Fibroblast of peridontal ligament (primary cell): ENCODE measurements at regions not wholly inside any gene's neighbourhood (a gene's known extent, or its start where the extent isn't known, plus 50 kb on each side); places are given as distances from the start of the nearest gene placed in this dataset.

ENCODE experiments used
- DNase-seq: peaks from one replicate; pipeline ENCODE4 v3.0.0-alpha.2; 2010; ENCODE audit errors: extremely low read depth

GRCh38 chrX:151796576-151796975 lies 62.0 kb downstream of the CNGA2 start:
- DNase-seq: no peak

DNA sequence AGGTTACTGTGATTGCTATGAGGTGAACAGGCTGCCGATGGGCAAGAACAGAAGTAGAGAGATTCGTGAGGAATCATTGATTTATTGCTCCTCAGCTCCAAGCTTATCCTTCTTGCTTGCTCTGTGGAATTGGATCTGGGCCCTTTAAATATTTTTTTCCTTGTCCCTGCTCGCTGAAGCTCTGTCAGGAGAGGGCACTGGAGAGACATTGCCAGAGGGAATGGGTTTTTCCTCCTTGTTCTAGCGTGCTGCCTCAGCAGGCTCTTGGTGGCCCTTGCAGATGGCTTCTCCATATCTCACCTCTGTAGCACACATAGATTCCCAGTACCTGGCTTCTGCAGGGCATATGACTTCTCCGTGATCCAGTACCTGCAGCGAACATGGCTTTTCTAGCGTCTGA lies 67.4 kb downstream of the CNGA2 start:
- DNase-seq: no peak

DNA sequence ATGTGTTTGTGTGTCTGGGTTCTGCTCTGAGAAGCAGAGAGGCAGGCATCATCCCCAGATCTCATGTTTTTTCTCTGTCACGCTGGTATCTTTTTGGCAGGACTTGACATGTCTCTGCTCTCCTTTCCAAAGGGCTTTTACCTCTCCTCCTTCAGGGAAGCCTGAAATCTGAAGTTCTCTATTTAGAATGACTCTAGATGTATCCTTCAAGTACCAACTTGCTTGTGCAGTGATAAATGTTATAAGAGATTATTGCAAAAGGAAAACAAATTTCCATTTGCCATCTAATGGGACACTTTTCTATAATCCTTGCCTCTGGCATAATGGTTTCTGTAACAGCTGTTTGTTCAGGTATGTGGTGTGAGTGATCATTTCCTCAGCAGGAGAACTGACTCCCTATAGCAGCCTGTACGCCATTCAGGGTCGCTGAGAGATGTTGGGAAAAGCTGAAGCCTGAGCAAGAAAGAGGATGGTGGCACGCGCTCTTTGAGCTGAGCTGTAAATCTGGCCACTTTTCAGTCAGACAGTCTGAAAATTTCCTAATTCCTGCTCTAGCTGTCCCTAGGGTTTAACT lies 72.5 kb downstream of the CNGA2 start:
- no peak for DNase-seq

DNA sequence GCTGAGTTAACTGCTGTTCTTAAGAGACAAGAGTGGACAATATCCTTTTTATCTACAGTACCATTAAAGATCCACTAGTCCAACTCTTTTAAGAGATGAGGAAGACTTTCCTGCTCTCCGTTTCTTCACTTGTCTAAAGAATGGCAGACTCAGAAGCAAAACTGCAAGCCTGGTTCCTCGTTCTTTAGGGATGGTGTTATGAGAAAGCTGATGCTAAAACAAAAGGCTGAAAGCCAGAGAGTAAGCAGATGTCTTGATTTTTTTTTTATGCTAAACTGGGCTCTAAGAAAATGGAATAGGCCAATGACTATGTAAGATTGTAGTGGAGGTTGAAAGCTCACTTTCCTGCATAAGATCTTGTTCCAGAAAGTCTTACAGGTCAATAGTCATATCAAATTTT lies 78.1 kb downstream of the CNGA2 start:
- no peak for DNase-seq

DNA sequence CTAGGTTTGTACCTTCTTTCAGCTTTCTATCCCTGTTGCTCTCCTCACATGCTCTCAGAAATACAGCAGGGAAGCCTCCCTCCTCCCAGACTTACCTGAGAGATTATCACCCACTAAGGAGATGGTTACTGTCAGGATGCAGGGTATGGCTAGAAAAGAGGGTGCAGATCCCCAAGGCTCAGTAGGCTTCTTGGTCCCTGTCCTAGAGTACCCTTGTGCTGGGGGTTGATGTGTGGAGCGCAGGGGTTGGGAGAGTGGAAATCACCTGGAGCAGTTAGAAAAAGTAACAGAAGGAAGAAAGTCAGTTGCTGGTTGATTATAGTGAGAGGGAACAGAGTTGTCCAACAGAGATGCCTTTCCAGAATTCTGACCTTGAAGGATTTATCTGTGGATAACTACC lies 80.2 kb downstream of the CNGA2 start:
- DNase-seq: no peak

- DNase-seq: peak; percentile 50
Observed at GRCh38 chrX:151815398-151815797, 80.9 kb downstream of the CNGA2 start.

GRCh38 chrX:151816934-151817333 lies 82.4 kb downstream of the CNGA2 start:
- peak; percentile 35 for DNase-seq

GRCh38 chrX:151818828-151819227 lies 84.3 kb downstream of the CNGA2 start:
- DNase-seq: no peak

- no peak for DNase-seq
Observed at GRCh38 chrX:151821226-151821625, 86.7 kb downstream of the CNGA2 start.

DNA sequence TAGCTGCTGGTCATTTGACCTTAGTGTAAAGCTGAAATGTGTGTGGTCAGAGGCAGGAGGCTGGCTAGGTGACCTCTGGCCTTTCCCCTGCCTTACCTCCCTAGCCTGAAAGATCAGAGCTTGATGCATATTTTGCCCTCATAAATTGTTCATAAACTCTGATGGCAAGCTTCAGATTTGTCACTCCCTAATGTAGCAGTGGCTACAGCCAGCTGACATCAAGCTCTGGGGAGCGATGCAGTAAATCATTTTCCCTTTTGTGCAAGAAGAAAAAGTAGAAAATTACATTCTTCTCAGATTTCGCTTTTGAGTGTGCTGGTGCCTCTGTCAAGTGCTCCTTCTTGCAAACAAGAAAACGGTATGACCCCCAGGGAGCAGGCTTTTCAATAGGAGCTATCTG lies 87.7 kb upstream of the MAGEA4 start:
- no peak for DNase-seq

DNA sequence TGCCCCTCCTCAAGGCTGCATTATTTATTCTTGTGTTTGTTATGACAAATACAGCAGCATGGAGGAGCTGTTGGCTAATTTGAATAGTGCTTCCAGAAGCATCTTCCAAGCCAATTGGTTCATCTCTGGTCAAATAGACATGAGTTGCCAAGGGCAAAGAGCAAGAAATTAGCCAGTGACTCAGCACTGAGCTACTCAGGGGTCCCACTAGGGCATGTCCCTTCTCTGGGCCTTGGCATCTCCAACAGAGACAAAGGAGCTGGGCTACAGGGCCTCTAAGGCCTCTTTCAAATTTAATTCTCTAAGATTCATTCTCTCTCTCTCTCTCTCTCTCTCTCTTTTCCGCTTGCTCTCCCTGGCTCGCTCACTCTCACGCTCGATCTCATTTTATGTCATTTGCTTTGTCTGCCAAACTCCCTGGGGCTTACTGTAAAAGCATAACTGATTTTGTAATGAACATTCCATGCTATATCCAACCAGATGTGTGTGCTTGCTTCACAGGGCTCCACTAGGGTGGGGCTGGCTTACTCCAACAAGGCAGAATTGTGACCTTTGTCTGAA lies 86.7 kb upstream of the MAGEA4 start:
- peak; percentile 91 for DNase-seq

- no peak for DNase-seq
Observed at GRCh38 chrX:151828439-151829080, 84.1 kb upstream of the MAGEA4 start.

DNA sequence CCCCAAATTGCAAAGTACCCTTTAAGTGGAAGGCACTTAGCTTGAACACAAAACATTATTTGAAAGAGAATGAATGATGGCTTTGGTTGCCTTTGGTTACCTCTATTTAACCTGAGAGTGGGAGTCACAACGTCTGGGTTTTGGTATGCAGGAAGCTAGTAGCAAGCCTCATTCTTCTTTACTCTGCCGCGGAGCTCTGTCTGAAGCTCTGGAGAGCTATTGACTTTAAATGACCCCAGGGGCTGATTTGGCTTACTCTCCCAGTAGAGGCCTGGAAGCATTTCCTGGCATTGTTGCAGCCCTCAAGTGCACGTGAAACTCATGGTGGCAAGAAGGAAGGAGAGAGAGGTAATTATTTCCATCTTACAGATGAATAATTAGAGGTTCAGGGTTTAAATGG lies 81.8 kb upstream of the MAGEA4 start:
- DNase-seq: no peak

- no peak for DNase-seq
Observed at GRCh38 chrX:151852294-151852693, 60.4 kb upstream of the MAGEA4 start.

- no peak for DNase-seq
Observed at GRCh38 chrX:151854726-151855495, 57.8 kb upstream of the MAGEA4 start.

GRCh38 chrX:151859481-151859880 lies 53.2 kb upstream of the MAGEA4 start:
- no peak for DNase-seq

DNA sequence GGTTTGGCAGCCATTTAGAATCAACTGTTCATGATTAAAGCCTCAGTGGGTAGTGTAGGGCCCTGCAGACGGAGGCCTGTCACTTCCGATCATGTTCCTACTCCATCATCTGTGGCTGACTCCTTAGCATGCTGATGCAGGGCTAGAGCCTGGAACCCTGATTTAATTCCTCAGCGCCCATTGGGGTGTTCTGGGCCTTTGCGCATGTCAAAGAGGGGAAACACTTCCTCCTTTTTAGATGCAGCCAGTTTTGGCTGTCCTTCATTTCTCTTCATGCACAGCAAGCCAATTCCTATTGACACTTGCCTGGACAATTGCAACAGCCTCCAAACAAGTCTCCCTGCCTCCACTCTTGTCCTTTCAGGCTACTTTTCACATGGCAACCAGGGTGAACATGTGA lies 51.9 kb upstream of the MAGEA4 start:
- DNase-seq: no peak
